A549 (cell line): ENCODE measurements at regions not wholly inside any gene's neighbourhood (a gene's known extent, or its start where the extent isn't known, plus 50 kb on each side); places are given as distances from the start of the nearest gene placed in this dataset.

Source experiments
- ATAC-seq, 2 experiments: fragments of 200-7000 bp in 1 of 2; fragments of >200 bp in 1 of 2; cut with Nextera tagmentation in 1 of 2; cut with Tn5 transposase in 1 of 2; 3 replicates each; pipeline versions ENCODE4 v1.8.0 to v1.9.1; 2018 to 2020; ENCODE audit warnings: mild to moderate bottlenecking in 1 of 2, moderate library complexity in 1 of 2
- CTCF ChIA-PET: fragments of 300-600 bp; sonication (Branson Sonifier 250); formaldehyde crosslinking; extraction: SDS; loops from one replicate; lab custom pipeline; 2021; ENCODE audit warnings: antibody characterized with exemption, inconsistent platforms; lab: Yijun Ruan, JAX
- POLR2A ChIA-PET: fragments of 350-600 bp; formaldehyde crosslinking; extraction: SDS; loops from one replicate; lab custom pipeline; 2021; ENCODE audit warnings: antibody characterized with exemption, inconsistent platforms; lab: Yijun Ruan, JAX
- DNase-seq, 2 experiments: peaks; one replicate each; pipeline versions ENCODE4 v3.0.0 to v3.0.0-alpha.2; 2011 to 2016; ENCODE audit warnings: low read depth in 1 of 2, low spot score in 1 of 2
- FAIRE-seq: peaks from 2 replicates; lab custom pipeline; 2011; peaks lifted over from hg19 to GRCh38; lab: Jason Lieb, UNC
- H3K27ac ChIP-seq, 2 experiments: fragments of >200 bp; sonication (Bioruptor Twin); formaldehyde crosslinking; 3 replicates each; pipeline ENCODE4 v1.5.1; 2016 to 2017
- H3K4me1 ChIP-seq: fragments of >200 bp; sonication (Bioruptor Twin); formaldehyde crosslinking; 3 replicates; pipeline ENCODE4 v1.6.1; 2016
- H3K4me2 ChIP-seq: fragments of >200 bp; sonication (Bioruptor Twin); formaldehyde crosslinking; 3 replicates; pipeline ENCODE4 v1.6.1; 2016
- H3K4me3 ChIP-seq: fragments of >200 bp; sonication (Bioruptor Twin); formaldehyde crosslinking; 3 replicates; pipeline ENCODE4 v1.5.1; 2016
- H3K9me3 ChIP-seq: fragments of >200 bp; sonication (Bioruptor Twin); formaldehyde crosslinking; 3 replicates; pipeline ENCODE4 v1.6.1; 2016
- BHLHE40 ChIP-seq: IDR thresholded peaks from 2 replicates; pipeline ENCODE4 v1.6.1; 2012; ENCODE audit warnings: low read depth, low read length, inconsistent platforms
- CBX2 ChIP-seq: fragments of 200-600 bp; sonication (generic); IDR thresholded peaks from 2 replicates; pipeline ENCODE4 v1.6.1; 2016; ENCODE audit warnings: low read depth, mild to moderate bottlenecking, borderline replicate concordance
- CEBPB ChIP-seq, 2 experiments: fragments of >200 bp in 1 of 2; sonication (Bioruptor Twin) in 1 of 2; formaldehyde crosslinking in 1 of 2; IDR thresholded peaks; 2 replicates each; pipeline ENCODE4 v1.6.1; 2012 to 2016
- CHD2 ChIP-seq: fragments of 150-350 bp; IDR thresholded peaks from 2 replicates; pipeline ENCODE4 v1.6.1; 2014; ENCODE audit warnings: low read length; ENCODE audit not compliant: partially characterized antibody
- EHF ChIP-seq: fragments of 250-450 bp; sonication (Bioruptor Pico); IDR thresholded peaks from 2 replicates; pipeline ENCODE4 v1.5.0; 2020; ENCODE audit warnings: mild to moderate bottlenecking
- FOSB ChIP-seq: fragments of 250-450 bp; sonication (Bioruptor Pico); IDR thresholded peaks from 2 replicates; pipeline ENCODE4 v1.5.0; 2020; ENCODE audit warnings: mild to moderate bottlenecking, moderate library complexity
- FOSL2 ChIP-seq, 2 experiments: fragments of 450-650 bp in 1 of 2; fragments of >200 bp in 1 of 2; sonication (Bioruptor Twin) in 1 of 2; formaldehyde crosslinking; IDR thresholded peaks; 2 replicates each; pipeline versions ENCODE4 v1.5.0 to v1.6.1; 2016 to 2020; ENCODE audit warnings: mild to moderate bottlenecking in 1 of 2, moderate library complexity in 1 of 2
- GATA3 ChIP-seq: IDR thresholded peaks from 2 replicates; pipeline ENCODE4 v1.6.1; 2012; ENCODE audit warnings: borderline replicate concordance
- HDAC2 ChIP-seq: fragments of 200-600 bp; sonication (generic); IDR thresholded peaks from 2 replicates; pipeline ENCODE4 v1.6.1; 2016
- JUN ChIP-seq, 2 experiments: fragments of >200 bp; sonication (Bioruptor Twin); formaldehyde crosslinking; IDR thresholded peaks; 2 replicates in 1 of 2; 3 replicates in 1 of 2; pipeline ENCODE4 v1.6.1; 2016 to 2017
- KDM1A ChIP-seq: fragments of 200-600 bp; sonication (generic); IDR thresholded peaks from 2 replicates; pipeline ENCODE4 v1.6.1; 2016; ENCODE audit warnings: low read depth, mild to moderate bottlenecking
- MAFK ChIP-seq: fragments of 450-650 bp; IDR thresholded peaks from 2 replicates; pipeline ENCODE4 v1.6.1; 2014; ENCODE audit not compliant: partially characterized antibody
- MAZ ChIP-seq: fragments of 150-350 bp; IDR thresholded peaks from 2 replicates; pipeline ENCODE4 v1.6.1; 2014; ENCODE audit warnings: antibody characterized with exemption, low read depth, low read length, borderline replicate concordance
- POLR2A ChIP-seq: IDR thresholded peaks from 2 replicates; pipeline ENCODE4 v1.6.1; 2012; ENCODE audit warnings: mild to moderate bottlenecking, low read length
- RAD21 ChIP-seq, 2 experiments: fragments of >200 bp in 1 of 2; sonication (Bioruptor Twin) in 1 of 2; formaldehyde crosslinking in 1 of 2; IDR thresholded peaks in 1 of 2; conservative IDR thresholded peaks in 1 of 2; 2 replicates in 1 of 2; 3 replicates in 1 of 2; pipeline ENCODE4 v1.6.1; 2012 to 2018; ENCODE audit warnings: inconsistent platforms in 1 of 2
- RFX5 ChIP-seq: fragments of 450-650 bp; IDR thresholded peaks from 2 replicates; pipeline ENCODE4 v1.7.1; 2014; ENCODE audit warnings: antibody characterized with exemption, mild to moderate bottlenecking, moderate library complexity
- SMC3 ChIP-seq: fragments of >200 bp; sonication (Bioruptor Twin); formaldehyde crosslinking; IDR thresholded peaks from 3 replicates; pipeline ENCODE4 v1.6.1; 2018; ENCODE audit warnings: inconsistent platforms
- SREBF2 ChIP-seq: fragments of 450-650 bp; IDR thresholded peaks from 2 replicates; pipeline ENCODE4 v1.6.1; 2014; ENCODE audit warnings: mild to moderate bottlenecking, moderate library complexity
- ZSCAN20 ChIP-seq: fragments of 250-450 bp; sonication (Bioruptor Pico); IDR thresholded peaks from 2 replicates; pipeline ENCODE4 v1.8.0; 2022; ENCODE audit warnings: mild to moderate bottlenecking, moderate library complexity
- WGBS: methylation state at CpG from one replicate; pipeline ENCODE4 v1.1.6; 2017; ENCODE audit errors: missing lambda C conversion rate; 5-methylcytosine and 5-hydroxymethylcytosine counted together
- TF ChIP-seq, protein P1 (sequence below): fragments of 250-450 bp; sonication (Bioruptor Pico); IDR thresholded peaks from 2 replicates; pipeline ENCODE4 v1.5.0; 2020; ENCODE audit warnings: low read depth, mild to moderate bottlenecking, moderate library complexity
- TF ChIP-seq, protein P2 (sequence below): fragments of >200 bp; sonication (Bioruptor Twin); formaldehyde crosslinking; IDR thresholded peaks from 2 replicates; pipeline ENCODE4 v1.6.1; 2016
- TF ChIP-seq, protein P3 (sequence below): fragments of >200 bp; sonication (Bioruptor Twin); formaldehyde crosslinking; IDR thresholded peaks from 3 replicates; pipeline ENCODE4 v1.6.1; 2016
- TF ChIP-seq, protein P4 (sequence below): fragments of 450-650 bp; IDR thresholded peaks from 2 replicates; pipeline ENCODE4 v1.6.1; 2014; ENCODE audit warnings: antibody characterized with exemption

DNA sequence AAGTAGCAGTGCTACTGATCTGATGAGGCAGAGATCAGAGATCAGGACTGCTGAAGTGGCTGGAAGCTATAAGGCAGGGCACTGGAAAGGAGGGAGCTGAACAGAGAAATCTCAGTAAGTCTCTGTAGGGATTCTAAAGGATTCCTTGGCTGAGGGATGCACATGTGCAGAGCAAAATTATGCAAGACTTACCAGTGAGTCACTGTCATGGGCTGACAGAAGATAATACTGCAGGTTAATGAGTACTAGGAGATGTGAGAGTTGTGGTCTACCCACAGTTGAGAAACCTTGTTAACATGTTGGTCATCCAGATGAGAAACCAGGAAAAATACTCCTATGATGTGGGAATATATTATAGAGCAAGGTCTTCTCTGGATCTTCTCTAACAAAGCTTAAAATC is 378.1 kb downstream of the HAPSTR1 start:
- CTCF ChIA-PET = interaction anchor here (1.7 kb wide), 1 partner anchor 14 kb away, joined by 4 read pairs; no protein-coding TSS in a partner anchor
- Histone ChIP-seq H3K27ac (0 out of 6 replicates have a peak overlapping the region, but pooled peaks of 1 of the 2 experiments have one; percentile 29), H3K9me3 (no peaks in the 10 kb centered on the region), H3K4me2 (peak overlapping the region; percentile 32; the same call in 2 of the 3 replicates), H3K4me1 (peaks cover 5% of the 10 kb centered on the region; the same call in 1 of the 3 replicates)
- no peak for FAIRE-seq
- peak in 1 of 2 experiments; percentile 37 for DNase-seq
- TF ChIP-seq POLR2A = no peak
- TF ChIP-seq, protein P1, sequence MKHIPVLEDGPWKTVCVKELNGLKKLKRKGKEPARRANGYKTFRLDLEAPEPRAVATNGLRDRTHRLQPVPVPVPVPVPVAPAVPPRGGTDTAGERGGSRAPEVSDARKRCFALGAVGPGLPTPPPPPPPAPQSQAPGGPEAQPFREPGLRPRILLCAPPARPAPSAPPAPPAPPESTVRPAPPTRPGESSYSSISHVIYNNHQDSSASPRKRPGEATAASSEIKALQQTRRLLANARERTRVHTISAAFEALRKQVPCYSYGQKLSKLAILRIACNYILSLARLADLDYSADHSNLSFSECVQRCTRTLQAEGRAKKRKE (CRISPR knock-in tag) = no peak
- TF ChIP-seq BHLHE40 = no peak
- no peak for TF ChIP-seq GATA3
- TF ChIP-seq CEBPB (IDR thresholded peaks at IDR 0.05) = peak; percentile 61 to 71
- no peak for TF ChIP-seq RFX5
- TF ChIP-seq, protein P2, sequence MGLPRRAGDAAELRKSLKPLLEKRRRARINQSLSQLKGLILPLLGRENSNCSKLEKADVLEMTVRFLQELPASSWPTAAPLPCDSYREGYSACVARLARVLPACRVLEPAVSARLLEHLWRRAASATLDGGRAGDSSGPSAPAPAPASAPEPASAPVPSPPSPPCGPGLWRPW = 0 out of 2 replicates have a peak, but pooled peaks have one; percentile 24
- no peak for TF ChIP-seq HDAC2
- TF ChIP-seq FOSL2 (IDR thresholded peaks at IDR 0.05) = no peak
- TF ChIP-seq FOSL2 (CRISPR knock-in tag; IDR thresholded peaks at IDR 0.05) = peak; percentile 40; the same call in 1 of the 2 replicates
- TF ChIP-seq, protein P3, sequence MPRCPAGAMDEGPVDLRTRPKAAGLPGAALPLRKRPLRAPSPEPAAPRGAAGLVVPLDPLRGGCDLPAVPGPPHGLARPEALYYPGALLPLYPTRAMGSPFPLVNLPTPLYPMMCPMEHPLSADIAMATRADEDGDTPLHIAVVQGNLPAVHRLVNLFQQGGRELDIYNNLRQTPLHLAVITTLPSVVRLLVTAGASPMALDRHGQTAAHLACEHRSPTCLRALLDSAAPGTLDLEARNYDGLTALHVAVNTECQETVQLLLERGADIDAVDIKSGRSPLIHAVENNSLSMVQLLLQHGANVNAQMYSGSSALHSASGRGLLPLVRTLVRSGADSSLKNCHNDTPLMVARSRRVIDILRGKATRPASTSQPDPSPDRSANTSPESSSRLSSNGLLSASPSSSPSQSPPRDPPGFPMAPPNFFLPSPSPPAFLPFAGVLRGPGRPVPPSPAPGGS = no peak
- TF ChIP-seq SREBF2 = no peak
- no peak for TF ChIP-seq CBX2
- TF ChIP-seq, all 56 proteins: peak for 3
- no peak overlapping the region for H3K4me3 ChIP-seq
- POLR2A ChIA-PET = no interaction called here
- ATAC-seq = peak; percentile 39 to 88; a peak in 5 of 6 replicates

DNA sequence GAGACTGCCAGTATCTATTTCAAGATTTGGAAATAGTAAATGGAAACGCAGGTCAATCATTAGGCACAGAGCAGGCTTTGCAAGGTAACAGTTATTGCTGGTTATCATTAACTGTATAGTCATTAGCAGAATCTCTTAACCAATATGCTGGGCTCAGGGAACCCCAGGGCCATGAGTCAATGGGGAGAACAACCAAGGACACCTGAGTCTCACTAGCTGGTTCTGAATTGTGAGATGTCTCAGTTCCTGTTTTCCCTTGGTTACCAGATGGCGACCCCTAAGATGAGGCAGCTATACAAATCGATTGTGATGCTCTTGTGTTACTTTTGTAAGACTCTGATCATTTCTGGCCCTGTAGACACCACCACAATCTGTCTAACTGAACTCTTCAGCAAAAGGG is 385.3 kb downstream of the HAPSTR1 start:
- H3K9me3 ChIP-seq = no peaks in the 10 kb centered on the region
- CTCF ChIA-PET = no interaction called here
- TF ChIP-seq FOSB (no peak), ZSCAN20 (CRISPR knock-in tag) (no peak), RFX5 (no peak), MAFK (no peak), FOSL2 (IDR thresholded peaks at IDR 0.05) (no peak), FOSL2 (CRISPR knock-in tag; IDR thresholded peaks at IDR 0.05) (no peak), MAZ (no peak), CHD2 (no peak), SMC3 (no peak), CBX2 (no peak), KDM1A (no peak)
- TF ChIP-seq, protein P4, sequence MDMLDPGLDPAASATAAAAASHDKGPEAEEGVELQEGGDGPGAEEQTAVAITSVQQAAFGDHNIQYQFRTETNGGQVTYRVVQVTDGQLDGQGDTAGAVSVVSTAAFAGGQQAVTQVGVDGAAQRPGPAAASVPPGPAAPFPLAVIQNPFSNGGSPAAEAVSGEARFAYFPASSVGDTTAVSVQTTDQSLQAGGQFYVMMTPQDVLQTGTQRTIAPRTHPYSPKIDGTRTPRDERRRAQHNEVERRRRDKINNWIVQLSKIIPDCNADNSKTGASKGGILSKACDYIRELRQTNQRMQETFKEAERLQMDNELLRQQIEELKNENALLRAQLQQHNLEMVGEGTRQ = no peak
- no peak overlapping the region for H3K27ac ChIP-seq
- H3K4me2 ChIP-seq = no peak overlapping the region
- no peak overlapping the region for H3K4me3 ChIP-seq
- ATAC-seq = no peak
- WGBS = 0% methylated on average over 3 of the region's 3 CpGs
- no peaks in the 10 kb centered on the region for H3K4me1 ChIP-seq
- DNase-seq = no peak
- no peak for FAIRE-seq
- POLR2A ChIA-PET = no interaction called here

DNA sequence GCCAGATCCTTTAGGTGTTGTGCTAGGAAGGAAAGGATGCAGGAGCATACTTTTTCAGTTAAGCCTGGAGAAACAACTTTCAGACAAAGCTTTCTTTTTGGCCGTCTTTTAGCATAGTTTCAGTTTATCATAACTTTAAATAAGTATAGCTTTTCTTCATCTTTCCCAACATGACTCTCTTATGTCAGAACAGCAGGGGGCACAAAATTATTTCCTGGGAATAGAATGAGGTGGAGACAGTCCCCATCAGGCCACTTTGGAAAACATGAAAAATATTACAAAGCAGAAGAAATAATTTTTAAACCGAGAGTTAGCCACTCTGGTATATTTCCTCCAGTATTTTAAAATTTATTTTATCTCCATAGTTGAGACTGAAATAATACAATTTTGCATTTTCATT is 387.6 kb downstream of the HAPSTR1 start:
- no peak for DNase-seq
- no peak overlapping the region for H3K27ac ChIP-seq
- ChIA-PET POLR2A (no interaction called here), CTCF (no interaction called here)
- H3K4me3 ChIP-seq = no peak overlapping the region
- no peaks in the 10 kb centered on the region for H3K4me1 ChIP-seq
- no peaks in the 10 kb centered on the region for H3K9me3 ChIP-seq
- H3K4me2 ChIP-seq = no peak overlapping the region
- WGBS = 3% methylated on average over 2 of the region's 2 CpGs
- no peak for ATAC-seq
- no peak for FAIRE-seq
- no peak for TF ChIP-seq EHF
- TF ChIP-seq HDAC2 = no peak
- no peak for TF ChIP-seq RAD21 (conservative IDR thresholded peaks at IDR 0.05 in 1 of 2, IDR thresholded peaks at IDR 0.05 in 1 of 2)
- no peak for TF ChIP-seq JUN (IDR thresholded peaks at IDR 0.05)
- no peak for TF ChIP-seq BHLHE40
